Breast epithelium (tissue), 3 donors: ENCODE measurements at regions not wholly inside any gene's neighbourhood (a gene's known extent, or its start where the extent isn't known, plus 50 kb on each side); places are given as distances from the start of the nearest gene placed in this dataset.

Experiments
- POLR2A ChIP-seq: fragments of 450-650 bp; IDR thresholded peaks from one replicate; pipeline ENCODE4 v1.6.1; 2016; ENCODE audit warnings: antibody characterized with exemption, mild to moderate bottlenecking, moderate library complexity
- POLR2AphosphoS5 ChIP-seq, 3 donors: sonication (generic); formaldehyde crosslinking; IDR thresholded peaks; one replicate each; pipeline ENCODE4 v1.6.1; 2017; ENCODE audit warnings: antibody characterized with exemption in 3 of 3
- TF ChIP-seq, protein P1 (sequence below), 3 donors: fragments of 450-650 bp; IDR thresholded peaks; one replicate each; pipeline ENCODE4 v1.5.1; 2016 to 2017; ENCODE audit warnings: antibody characterized with exemption in 3 of 3, mild to moderate bottlenecking in 3 of 3, moderate library complexity in 3 of 3

DNA sequence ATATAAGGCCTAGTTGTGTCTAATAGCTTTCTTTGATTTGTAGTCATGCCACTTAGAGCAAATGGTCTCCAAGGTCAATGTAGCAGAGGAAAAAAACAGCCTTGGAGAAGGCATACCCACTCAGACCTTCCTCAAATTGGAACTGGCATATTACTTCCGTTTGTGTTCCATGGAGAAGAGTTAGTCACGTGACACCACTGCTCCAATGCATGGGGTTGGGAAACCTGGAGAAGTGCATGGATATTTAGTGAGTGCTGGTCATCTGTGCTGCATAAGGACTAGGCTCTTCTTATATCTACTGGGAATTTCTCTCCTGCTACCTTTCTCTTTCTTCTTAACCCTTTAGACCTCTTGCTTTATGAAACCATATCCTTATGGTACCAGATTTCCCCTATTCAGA, 167.8 kb downstream of the BACH1 start:
- no peak for TF ChIP-seq POLR2A
- TF ChIP-seq, protein P1, sequence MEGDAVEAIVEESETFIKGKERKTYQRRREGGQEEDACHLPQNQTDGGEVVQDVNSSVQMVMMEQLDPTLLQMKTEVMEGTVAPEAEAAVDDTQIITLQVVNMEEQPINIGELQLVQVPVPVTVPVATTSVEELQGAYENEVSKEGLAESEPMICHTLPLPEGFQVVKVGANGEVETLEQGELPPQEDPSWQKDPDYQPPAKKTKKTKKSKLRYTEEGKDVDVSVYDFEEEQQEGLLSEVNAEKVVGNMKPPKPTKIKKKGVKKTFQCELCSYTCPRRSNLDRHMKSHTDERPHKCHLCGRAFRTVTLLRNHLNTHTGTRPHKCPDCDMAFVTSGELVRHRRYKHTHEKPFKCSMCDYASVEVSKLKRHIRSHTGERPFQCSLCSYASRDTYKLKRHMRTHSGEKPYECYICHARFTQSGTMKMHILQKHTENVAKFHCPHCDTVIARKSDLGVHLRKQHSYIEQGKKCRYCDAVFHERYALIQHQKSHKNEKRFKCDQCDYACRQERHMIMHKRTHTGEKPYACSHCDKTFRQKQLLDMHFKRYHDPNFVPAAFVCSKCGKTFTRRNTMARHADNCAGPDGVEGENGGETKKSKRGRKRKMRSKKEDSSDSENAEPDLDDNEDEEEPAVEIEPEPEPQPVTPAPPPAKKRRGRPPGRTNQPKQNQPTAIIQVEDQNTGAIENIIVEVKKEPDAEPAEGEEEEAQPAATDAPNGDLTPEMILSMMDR (IDR thresholded peaks at IDR 0.05): no peak
- no peak for TF ChIP-seq POLR2AphosphoS5 (IDR thresholded peaks at IDR 0.05)
